Small intestine (tissue), 7 donors: ENCODE measurements at regions not wholly inside any gene's neighbourhood (a gene's known extent, or its start where the extent isn't known, plus 50 kb on each side); places are given as distances from the start of the nearest gene placed in this dataset.
"Not testable (repeated sequence)": the region's sequence is repeated elsewhere in the genome, so short reads cannot be mapped to it uniquely, and the experiment has no call there.

ENCODE experiments used
- DNase-seq, 2 donors: peaks; one replicate each; pipeline versions ENCODE4 v3.0.0 to v3.0.0-alpha.2; 2013
- FAIRE-seq: peaks from 2 replicates; lab custom pipeline; 2012; peaks lifted over from hg19 to GRCh38; lab: Jason Lieb, UNC
- H3K27ac ChIP-seq, 3 donors: one replicate each; pipeline ENCODE4 v1.5.1; 2013; ENCODE audit warnings: low read length in 2 of 3, mild to moderate bottlenecking in 2 of 3, control low read depth in 1 of 3, inconsistent platforms in 1 of 3, low read depth in 1 of 3, moderate library complexity in 1 of 3
- H3K27me3 ChIP-seq, 3 donors: one replicate each; pipeline ENCODE4 v1.6.1; 2013; ENCODE audit warnings: low read length in 3 of 3, inconsistent platforms in 1 of 3; ENCODE audit not compliant: control insufficient read depth in 3 of 3, insufficient read depth in 3 of 3
- H3K36me3 ChIP-seq, 3 donors: one replicate each; pipeline ENCODE4 v1.6.1; 2013; ENCODE audit warnings: low read length in 3 of 3, inconsistent platforms in 1 of 3, low read depth in 1 of 3, mild to moderate bottlenecking in 1 of 3, moderate library complexity in 1 of 3; ENCODE audit not compliant: control insufficient read depth in 3 of 3, insufficient read depth in 2 of 3
- H3K4me1 ChIP-seq, 3 donors: one replicate each; pipeline ENCODE4 v1.6.1; 2013; ENCODE audit warnings: low read length in 2 of 3, inconsistent platforms in 1 of 3, low read depth in 1 of 3, mild to moderate bottlenecking in 1 of 3, moderate library complexity in 1 of 3; ENCODE audit not compliant: control insufficient read depth in 3 of 3, insufficient read depth in 2 of 3
- H3K4me3 ChIP-seq, 3 donors: one replicate each; pipeline ENCODE4 v1.5.1; 2013; ENCODE audit warnings: low read length in 3 of 3, control low read depth in 1 of 3, inconsistent platforms in 1 of 3, low read depth in 1 of 3, mild to moderate bottlenecking in 1 of 3, moderate library complexity in 1 of 3
- H3K9me3 ChIP-seq, 2 donors: one replicate each; pipeline ENCODE4 v1.6.1; 2013; ENCODE audit warnings: low read depth in 1 of 2, low read length in 1 of 2; ENCODE audit not compliant: control insufficient read depth in 2 of 2, insufficient read depth in 1 of 2
- WGBS, 3 donors: extraction: QIAGEN DNeasy Blood & Tissue Kit; methylation state at CpG; one replicate each; pipeline ENCODE4 v1.1.7; 2013; 5-methylcytosine and 5-hydroxymethylcytosine counted together
- donor health status: healthy with polysubstance abuse.
- donor health status: control.
- donor health status: control.
- donor health status: Bipolar disorder and iron deficiency.
- donor health status: healthy.

DNA sequence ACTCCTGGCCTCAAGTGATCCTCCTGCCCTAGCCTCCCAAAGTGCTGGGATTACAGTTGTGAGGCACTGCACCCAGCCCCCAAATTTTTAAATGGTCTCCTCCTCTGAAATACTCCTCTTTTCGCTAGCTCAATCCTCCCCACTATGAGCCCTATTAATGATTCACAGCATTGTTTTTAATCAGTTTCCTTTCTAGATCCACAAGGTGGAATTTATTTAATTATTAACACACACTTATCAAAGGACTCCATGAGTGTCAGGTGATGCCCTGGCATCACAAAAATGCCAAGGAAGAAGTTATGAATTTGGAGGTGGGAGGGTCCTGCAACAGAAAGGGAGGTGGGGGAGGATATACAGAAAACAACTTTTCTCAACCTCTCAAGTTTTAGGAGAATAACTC, 806.5 kb downstream of the PRELID2 start:
- peak; percentile 5 to 36 for DNase-seq
- WGBS, 3 donors = 17 to 69% (median 43%) methylated on average over 1 of the region's 1 CpG
- no peaks in the 10 kb centered on the region for H3K27me3 ChIP-seq
- no peak for FAIRE-seq
- no peaks in the 10 kb centered on the region for H3K9me3 ChIP-seq
- H3K4me3 ChIP-seq = no peak overlapping the region
- no peaks in the 10 kb centered on the region for H3K36me3 ChIP-seq
- no peak overlapping the region for H3K27ac ChIP-seq
- H3K4me1 ChIP-seq = no peaks in the 10 kb centered on the region

DNA sequence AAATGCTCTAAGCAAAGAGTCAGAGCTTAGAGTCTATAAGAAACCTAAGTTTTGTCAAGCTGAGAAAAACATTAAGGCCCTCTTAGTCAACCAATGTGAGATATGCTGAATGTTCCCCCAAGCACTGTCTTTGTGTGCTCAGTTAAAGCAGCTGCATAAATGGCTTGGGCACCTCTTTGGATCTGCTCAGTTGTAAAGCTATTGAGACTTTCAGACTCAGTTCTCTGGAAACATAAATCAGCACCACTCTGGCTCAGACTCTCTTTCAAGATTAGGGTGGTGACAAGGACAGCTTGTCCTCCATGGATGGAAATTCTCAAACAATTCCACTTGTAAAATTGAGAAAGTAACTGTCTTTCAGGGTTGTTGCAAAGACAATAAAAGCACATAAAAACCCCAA, 807.9 kb downstream of the PRELID2 start:
- no peaks in the 10 kb centered on the region for H3K36me3 ChIP-seq
- H3K4me1 ChIP-seq = no peaks in the 10 kb centered on the region
- no peak overlapping the region for H3K27ac ChIP-seq
- no peak overlapping the region for H3K4me3 ChIP-seq
- no peak for FAIRE-seq
- H3K27me3 ChIP-seq = no peaks in the 10 kb centered on the region
- no peaks in the 10 kb centered on the region for H3K9me3 ChIP-seq
- no peak for DNase-seq

DNA sequence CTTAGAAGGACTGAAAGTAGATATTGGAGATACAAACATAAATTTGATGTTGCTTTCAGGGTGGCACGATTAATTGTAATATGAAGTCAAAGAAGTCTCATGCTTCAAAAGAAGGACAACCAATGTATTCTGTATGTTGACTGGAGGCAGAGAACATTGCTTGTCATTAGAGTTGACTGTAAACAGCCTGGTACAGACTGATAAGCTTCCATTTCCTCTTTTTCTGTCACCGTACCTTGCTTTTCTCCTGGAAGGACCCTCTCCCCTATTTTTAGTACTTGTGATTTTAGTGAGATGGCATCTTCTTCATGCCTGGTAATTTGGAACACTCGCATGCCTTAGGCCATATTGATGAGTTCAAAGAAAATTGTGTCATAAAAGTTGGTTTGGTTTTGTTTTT, 809.4 kb downstream of the PRELID2 start:
- DNase-seq = no peak
- WGBS, 3 donors = 71 to 90% (median 77%) methylated on average over 3 of the region's 3 CpGs

DNA sequence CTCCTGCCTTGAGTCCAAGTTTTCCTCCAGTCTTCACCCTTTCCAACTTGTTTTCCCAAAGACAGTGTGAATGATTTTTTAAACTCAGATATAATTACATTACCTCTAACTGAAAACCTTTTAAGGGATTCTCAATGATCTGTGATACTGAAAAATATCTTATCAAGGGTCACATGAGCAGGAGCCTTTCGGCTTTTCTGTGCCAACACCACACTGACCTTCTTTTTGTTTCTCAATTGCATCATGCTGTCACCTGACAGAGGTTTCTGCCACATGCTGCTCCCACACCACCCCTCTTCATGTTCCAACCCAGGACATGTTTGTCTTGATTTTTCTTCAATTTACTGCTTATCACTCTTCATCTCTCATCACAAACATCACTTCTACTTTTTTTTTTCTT, 820.0 kb downstream of the PRELID2 start:
- FAIRE-seq (no peak), DNase-seq (peak in 1 of 2 donors; percentile 17)
- Histone ChIP-seq H3K27me3 (no peaks in the 10 kb centered on the region), H3K9me3 (no peaks in the 10 kb centered on the region), H3K4me1 (no peaks in the 10 kb centered on the region), H3K4me3 (no peak overlapping the region), H3K36me3 (no peaks in the 10 kb centered on the region), H3K27ac (no peak overlapping the region)
- WGBS, 3 donors = 48 to 73% (median 62%) methylated on average over 1 of the region's 1 CpG

More for the DNA sequence above, 809.4 kb downstream of the PRELID2 start:
- Histone ChIP-seq H3K36me3 (no peaks in the 10 kb centered on the region), H3K4me1 (no peaks in the 10 kb centered on the region), H3K9me3 (no peaks in the 10 kb centered on the region), H3K27me3 (no peaks in the 10 kb centered on the region), H3K27ac (no peak overlapping the region), H3K4me3 (no peak overlapping the region)
- no peak for FAIRE-seq

DNA sequence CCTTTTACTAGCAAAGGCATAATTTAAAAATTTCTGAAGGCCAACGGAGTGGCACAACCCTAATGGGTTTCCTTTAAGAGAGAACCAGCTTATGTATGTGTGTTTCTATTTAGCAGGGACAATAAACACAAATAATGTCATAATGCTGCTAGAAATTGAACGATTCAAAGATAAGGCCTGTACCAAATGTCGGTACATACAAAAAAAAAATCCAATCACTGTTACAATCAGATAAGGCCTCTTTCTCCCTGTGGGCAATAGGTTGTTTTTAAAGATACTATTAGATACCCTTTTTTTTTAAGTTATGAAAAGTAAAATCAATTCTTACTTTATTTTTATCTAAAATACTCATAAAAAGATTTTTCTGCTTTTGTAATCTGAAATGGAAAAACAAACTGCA, 821.0 kb downstream of the PRELID2 start:
- no peaks in the 10 kb centered on the region for H3K4me1 ChIP-seq
- 62 to 77% (median 65%) methylated on average over 3 of the region's 3 CpGs for WGBS, 3 donors
- no peak overlapping the region for H3K27ac ChIP-seq
- DNase-seq (no peak), FAIRE-seq (no peak)
- H3K36me3 ChIP-seq = no peaks in the 10 kb centered on the region
- H3K27me3 ChIP-seq = no peaks in the 10 kb centered on the region
- H3K9me3 ChIP-seq = no peaks in the 10 kb centered on the region
- no peak overlapping the region for H3K4me3 ChIP-seq

- Histone ChIP-seq H3K36me3 (no peaks in the 10 kb centered on the region), H3K27me3 (no peaks in the 10 kb centered on the region), H3K4me3 (no peak overlapping the region), H3K27ac (no peak overlapping the region), H3K4me1 (no peaks in the 10 kb centered on the region), H3K9me3 (no peaks in the 10 kb centered on the region)
- no peak for FAIRE-seq
- no peak for DNase-seq
These were observed 824.3 kb downstream of the PRELID2 start for GRCh38 chr5:145010834-145011233.

GRCh38 chr5:145008876-145009530, 826.1 kb downstream of the PRELID2 start:
- H3K4me1 ChIP-seq = no peaks in the 10 kb centered on the region
- H3K36me3 ChIP-seq = no peaks in the 10 kb centered on the region
- no peaks in the 10 kb centered on the region for H3K9me3 ChIP-seq
- DNase-seq (no peak), FAIRE-seq (no peak)
- no peak overlapping the region for H3K27ac ChIP-seq
- WGBS, 3 donors = 69 to 81% (median 71%) methylated on average over 2 of the region's 2 CpGs
- no peaks in the 10 kb centered on the region for H3K27me3 ChIP-seq
- H3K4me3 ChIP-seq = no peak overlapping the region

GRCh38 chr5:144994356-144994755, 823.7 kb downstream of the KCTD16 start:
- not testable (repeated sequence) for DNase-seq, H3K4me3 ChIP-seq, H3K36me3 ChIP-seq, H3K9me3 ChIP-seq, H3K27ac ChIP-seq, H3K27me3 ChIP-seq, H3K4me1 ChIP-seq
- FAIRE-seq = peak; percentile 36

- Histone ChIP-seq H3K9me3 (no peaks in the 10 kb centered on the region), H3K4me3 (no peak overlapping the region), H3K36me3 (no peaks in the 10 kb centered on the region), H3K27ac (no peak overlapping the region), H3K27me3 (no peaks in the 10 kb centered on the region), H3K4me1 (no peaks in the 10 kb centered on the region)
- FAIRE-seq (no peak), DNase-seq (no peak)
These were observed 812.4 kb downstream of the KCTD16 start for GRCh38 chr5:144983101-144983500.
